A549 (cell line): ENCODE measurements at regions not wholly inside any gene's neighbourhood (a gene's known extent, or its start where the extent isn't known, plus 50 kb on each side); places are given as distances from the start of the nearest gene placed in this dataset.

Experiments
- BHLHE40 ChIP-seq: IDR thresholded peaks from 2 replicates; pipeline ENCODE4 v1.6.1; 2012; ENCODE audit warnings: low read depth, low read length, inconsistent platforms
- CEBPB ChIP-seq, 2 experiments: fragments of >200 bp in 1 of 2; sonication (Bioruptor Twin) in 1 of 2; formaldehyde crosslinking in 1 of 2; IDR thresholded peaks; 2 replicates each; pipeline ENCODE4 v1.6.1; 2012 to 2016
- CHD2 ChIP-seq: fragments of 150-350 bp; IDR thresholded peaks from 2 replicates; pipeline ENCODE4 v1.6.1; 2014; ENCODE audit warnings: low read length; ENCODE audit not compliant: partially characterized antibody
- EP300 ChIP-seq, 2 experiments: fragments of >200 bp; sonication (Bioruptor Twin); formaldehyde crosslinking; IDR thresholded peaks; 2 replicates in 1 of 2; 3 replicates in 1 of 2; pipeline ENCODE4 v1.6.1; 2016 to 2017
- HDAC2 ChIP-seq: fragments of 200-600 bp; sonication (generic); IDR thresholded peaks from 2 replicates; pipeline ENCODE4 v1.6.1; 2016
- HMGXB4 ChIP-seq: fragments of 250-450 bp; sonication (Bioruptor Pico); IDR thresholded peaks from 2 replicates; pipeline ENCODE4 v1.5.0; 2021; ENCODE audit warnings: mild to moderate bottlenecking, moderate library complexity, borderline replicate concordance
- HOXB5 ChIP-seq: fragments of 250-450 bp; sonication (Bioruptor Pico); IDR thresholded peaks from 2 replicates; pipeline ENCODE4 v1.5.0; 2020; ENCODE audit warnings: mild to moderate bottlenecking, moderate library complexity
- KDM1A ChIP-seq: fragments of 200-600 bp; sonication (generic); IDR thresholded peaks from 2 replicates; pipeline ENCODE4 v1.6.1; 2016; ENCODE audit warnings: low read depth, mild to moderate bottlenecking
- POLR2A ChIP-seq: IDR thresholded peaks from 2 replicates; pipeline ENCODE4 v1.6.1; 2012; ENCODE audit warnings: mild to moderate bottlenecking, low read length
- REST ChIP-seq: fragments of 200-600 bp; sonication (generic); IDR thresholded peaks from 2 replicates; pipeline ENCODE4 v1.6.1; 2016; ENCODE audit warnings: antibody characterized with exemption, mild to moderate bottlenecking, moderate library complexity
- ZC3H11A ChIP-seq: fragments of 450-650 bp; IDR thresholded peaks from 2 replicates; pipeline ENCODE4 v1.6.1; 2014; ENCODE audit warnings: antibody characterized with exemption, mild to moderate bottlenecking
- ZFP36 ChIP-seq: fragments of 450-650 bp; IDR thresholded peaks from 2 replicates; pipeline ENCODE4 v1.6.1; 2014; ENCODE audit warnings: borderline replicate concordance; ENCODE audit not compliant: partially characterized antibody
- ZSCAN20 ChIP-seq: fragments of 250-450 bp; sonication (Bioruptor Pico); IDR thresholded peaks from 2 replicates; pipeline ENCODE4 v1.8.0; 2022; ENCODE audit warnings: mild to moderate bottlenecking, moderate library complexity
- TF ChIP-seq, protein P1 (sequence below): fragments of >200 bp; sonication (Bioruptor Twin); formaldehyde crosslinking; IDR thresholded peaks from 3 replicates; pipeline ENCODE4 v1.5.1; 2016

GRCh38 chr5:68408345-68408871 is 192.9 kb downstream of the PIK3R1 start:
- TF ChIP-seq EP300 (IDR thresholded peaks at IDR 0.05) (no peak), CEBPB (IDR thresholded peaks at IDR 0.05) (no peak), BHLHE40 (no peak), ZC3H11A (no peak), ZSCAN20 (CRISPR knock-in tag) (no peak), ZFP36 (no peak), POLR2A (no peak), HOXB5 (CRISPR knock-in tag) (no peak), HMGXB4 (no peak), HDAC2 (no peak), CHD2 (no peak), REST (no peak), KDM1A (no peak)
- TF ChIP-seq, protein P1, sequence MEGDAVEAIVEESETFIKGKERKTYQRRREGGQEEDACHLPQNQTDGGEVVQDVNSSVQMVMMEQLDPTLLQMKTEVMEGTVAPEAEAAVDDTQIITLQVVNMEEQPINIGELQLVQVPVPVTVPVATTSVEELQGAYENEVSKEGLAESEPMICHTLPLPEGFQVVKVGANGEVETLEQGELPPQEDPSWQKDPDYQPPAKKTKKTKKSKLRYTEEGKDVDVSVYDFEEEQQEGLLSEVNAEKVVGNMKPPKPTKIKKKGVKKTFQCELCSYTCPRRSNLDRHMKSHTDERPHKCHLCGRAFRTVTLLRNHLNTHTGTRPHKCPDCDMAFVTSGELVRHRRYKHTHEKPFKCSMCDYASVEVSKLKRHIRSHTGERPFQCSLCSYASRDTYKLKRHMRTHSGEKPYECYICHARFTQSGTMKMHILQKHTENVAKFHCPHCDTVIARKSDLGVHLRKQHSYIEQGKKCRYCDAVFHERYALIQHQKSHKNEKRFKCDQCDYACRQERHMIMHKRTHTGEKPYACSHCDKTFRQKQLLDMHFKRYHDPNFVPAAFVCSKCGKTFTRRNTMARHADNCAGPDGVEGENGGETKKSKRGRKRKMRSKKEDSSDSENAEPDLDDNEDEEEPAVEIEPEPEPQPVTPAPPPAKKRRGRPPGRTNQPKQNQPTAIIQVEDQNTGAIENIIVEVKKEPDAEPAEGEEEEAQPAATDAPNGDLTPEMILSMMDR = no peak
